ENCODE measurements at regions not wholly inside any gene's neighbourhood (a gene's known extent, or its start where the extent isn't known, plus 50 kb on each side); places are given as distances from the start of the nearest gene placed in this dataset.

DNA sequence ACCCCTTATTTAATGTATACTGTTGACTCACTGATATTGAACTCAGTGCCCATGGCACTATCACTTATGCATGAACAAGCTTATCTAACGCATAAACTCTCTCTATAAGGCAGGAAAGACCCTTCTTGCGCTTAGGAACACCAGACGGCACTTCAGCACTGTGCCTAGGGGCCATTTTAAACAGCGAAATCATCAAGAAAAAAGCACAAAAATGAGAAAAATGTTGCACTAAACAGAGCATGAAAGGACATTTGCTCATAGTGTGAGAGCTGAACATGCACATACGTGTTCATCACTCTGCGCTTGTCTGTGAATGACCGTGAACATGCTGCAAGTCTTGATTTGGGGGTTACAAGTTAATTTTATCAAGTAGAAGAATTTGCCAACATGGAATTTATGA is 109.6 kb downstream of the WDR11 start:
- Histone ChIP-seq H3K27ac (no peak overlapping the region), H3K79me2 (no peaks in the 10 kb centered on the region), H3K27me3 (ENCODE audit: control insufficient read depth, insufficient read depth, low read length) (no peaks in the 10 kb centered on the region), H2AFZ (no peak overlapping the region), H3K4me3 (ENCODE audit: low read depth, low read length) (no peak overlapping the region), H3K4me1 (no peaks in the 10 kb centered on the region), H3K36me3 (ENCODE audit: control insufficient read depth, insufficient read depth, low read length) (no peaks in the 10 kb centered on the region), H3K9ac (no peak overlapping the region), H3K4me2 (ENCODE audit: low read length) (no peak overlapping the region), H3K9me3 (ENCODE audit: control insufficient read depth, low read length) (no peaks in the 10 kb centered on the region)
- TF ChIP-seq, protein P1, sequence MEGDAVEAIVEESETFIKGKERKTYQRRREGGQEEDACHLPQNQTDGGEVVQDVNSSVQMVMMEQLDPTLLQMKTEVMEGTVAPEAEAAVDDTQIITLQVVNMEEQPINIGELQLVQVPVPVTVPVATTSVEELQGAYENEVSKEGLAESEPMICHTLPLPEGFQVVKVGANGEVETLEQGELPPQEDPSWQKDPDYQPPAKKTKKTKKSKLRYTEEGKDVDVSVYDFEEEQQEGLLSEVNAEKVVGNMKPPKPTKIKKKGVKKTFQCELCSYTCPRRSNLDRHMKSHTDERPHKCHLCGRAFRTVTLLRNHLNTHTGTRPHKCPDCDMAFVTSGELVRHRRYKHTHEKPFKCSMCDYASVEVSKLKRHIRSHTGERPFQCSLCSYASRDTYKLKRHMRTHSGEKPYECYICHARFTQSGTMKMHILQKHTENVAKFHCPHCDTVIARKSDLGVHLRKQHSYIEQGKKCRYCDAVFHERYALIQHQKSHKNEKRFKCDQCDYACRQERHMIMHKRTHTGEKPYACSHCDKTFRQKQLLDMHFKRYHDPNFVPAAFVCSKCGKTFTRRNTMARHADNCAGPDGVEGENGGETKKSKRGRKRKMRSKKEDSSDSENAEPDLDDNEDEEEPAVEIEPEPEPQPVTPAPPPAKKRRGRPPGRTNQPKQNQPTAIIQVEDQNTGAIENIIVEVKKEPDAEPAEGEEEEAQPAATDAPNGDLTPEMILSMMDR (IDR thresholded peaks at IDR 0.05) = no peak

DNA sequence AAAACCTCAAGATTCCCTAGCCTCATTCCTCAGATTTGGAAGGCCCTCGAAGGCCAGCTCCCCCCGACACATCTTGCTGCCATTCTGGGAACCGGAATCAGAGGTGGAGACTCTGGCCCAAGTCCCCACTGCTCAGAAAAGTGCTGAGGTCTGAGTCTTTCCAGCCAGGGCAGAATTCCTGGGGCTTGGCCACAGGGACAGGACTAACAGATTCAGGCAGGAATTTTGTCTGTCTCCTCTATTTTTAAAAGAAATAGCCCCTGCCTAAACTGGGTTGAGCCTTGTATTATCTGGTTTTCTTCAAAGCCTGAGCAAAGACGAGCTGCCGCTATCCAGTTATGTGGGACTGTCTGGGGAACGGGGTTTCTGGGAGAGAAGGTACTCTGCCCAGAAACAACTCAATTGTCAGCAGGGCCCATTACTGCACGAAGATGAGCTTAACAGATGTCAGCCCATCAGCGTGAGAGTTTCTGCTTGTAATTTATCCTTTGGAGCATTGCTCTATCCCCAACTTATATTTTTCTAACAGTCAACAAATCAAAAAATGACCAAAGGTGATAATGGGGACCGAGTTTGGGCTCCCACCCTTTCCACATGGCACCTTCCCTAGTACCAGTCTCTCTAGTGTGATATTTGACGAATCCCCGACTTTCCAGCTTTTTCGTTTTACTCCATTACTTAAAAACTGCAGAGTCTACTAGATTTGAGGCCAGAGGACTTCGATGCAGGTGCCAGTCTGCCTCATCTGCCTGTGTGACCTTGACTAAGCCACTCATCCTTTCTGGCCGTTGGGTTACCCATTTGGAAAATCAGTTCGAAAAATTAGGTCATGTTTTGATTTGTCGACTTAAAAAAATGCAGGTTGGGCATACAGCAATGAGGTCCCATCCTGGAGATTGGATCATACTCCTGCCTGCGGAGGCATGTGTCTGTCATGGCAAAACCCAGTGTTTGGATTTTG is 110.9 kb downstream of the WDR11 start:
- H3K9ac ChIP-seq = no peak overlapping the region
- no peak overlapping the region for H3K4me2 ChIP-seq (ENCODE audit: low read length)
- no peaks in the 10 kb centered on the region for H3K36me3 ChIP-seq (ENCODE audit: control insufficient read depth, insufficient read depth, low read length)
- no peaks in the 10 kb centered on the region for H3K4me1 ChIP-seq
- no peak overlapping the region for H3K27ac ChIP-seq
- no peak overlapping the region for H3K4me3 ChIP-seq (ENCODE audit: low read depth, low read length)
- TF ChIP-seq, protein P1 (IDR thresholded peaks at IDR 0.05) = no peak
- no peaks in the 10 kb centered on the region for H3K27me3 ChIP-seq (ENCODE audit: control insufficient read depth, insufficient read depth, low read length)
- H3K79me2 ChIP-seq = no peaks in the 10 kb centered on the region
- no peaks in the 10 kb centered on the region for H3K9me3 ChIP-seq (ENCODE audit: control insufficient read depth, low read length)
- H2AFZ ChIP-seq = no peak overlapping the region

DNA sequence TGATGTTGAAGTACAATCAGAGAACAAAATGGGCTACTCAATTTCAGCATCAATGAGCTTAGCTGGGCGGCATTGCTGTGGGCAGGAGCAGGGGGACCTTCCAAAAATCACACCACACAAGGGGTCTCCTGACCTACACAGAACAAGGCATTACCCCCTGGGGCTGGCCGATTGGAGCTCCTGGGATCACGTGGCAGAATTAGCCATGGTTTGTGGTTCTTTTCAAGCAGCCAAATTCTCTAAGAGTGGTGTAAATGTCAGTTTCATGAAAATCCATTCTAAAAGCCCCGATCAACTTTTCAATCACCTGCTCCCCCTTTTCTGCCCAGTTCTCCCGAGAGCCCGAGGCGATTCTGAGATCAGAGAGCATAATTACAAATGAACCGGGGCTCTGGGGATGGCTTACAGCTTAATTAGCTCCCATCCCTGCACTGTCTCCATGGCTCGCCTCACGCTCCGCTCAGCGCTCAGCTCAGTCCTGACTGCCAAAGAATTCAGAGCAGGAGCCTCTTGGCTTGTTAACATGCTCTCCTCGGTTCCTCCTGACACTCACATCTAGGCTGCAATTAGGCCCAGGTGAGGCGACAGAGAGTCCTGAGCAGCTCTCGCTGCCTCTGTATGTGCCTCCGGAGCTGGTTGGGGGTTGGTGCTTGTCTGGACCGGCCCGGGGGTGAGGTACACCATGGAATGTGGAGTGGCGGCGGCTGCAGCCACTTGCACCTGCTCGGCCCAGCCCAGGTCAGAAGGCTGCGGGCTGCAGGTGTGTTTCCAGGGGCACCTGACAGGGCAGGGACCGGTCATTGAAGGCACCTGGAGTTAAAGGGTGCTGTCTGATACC is 111.8 kb downstream of the WDR11 start:
- H3K4me1 ChIP-seq = no peaks in the 10 kb centered on the region
- H3K4me3 ChIP-seq (ENCODE audit: low read depth, low read length) = no peak overlapping the region
- H3K9ac ChIP-seq = no peak overlapping the region
- H3K9me3 ChIP-seq (ENCODE audit: control insufficient read depth, low read length) = no peaks in the 10 kb centered on the region
- H3K79me2 ChIP-seq = no peaks in the 10 kb centered on the region
- TF ChIP-seq, protein P1 (IDR thresholded peaks at IDR 0.05) = no peak
- no peaks in the 10 kb centered on the region for H3K36me3 ChIP-seq (ENCODE audit: control insufficient read depth, insufficient read depth, low read length)
- H3K4me2 ChIP-seq (ENCODE audit: low read length) = no peak overlapping the region
- H3K27me3 ChIP-seq (ENCODE audit: control insufficient read depth, insufficient read depth, low read length) = no peaks in the 10 kb centered on the region
- H3K27ac ChIP-seq = no peak overlapping the region
- H2AFZ ChIP-seq = no peak overlapping the region

DNA sequence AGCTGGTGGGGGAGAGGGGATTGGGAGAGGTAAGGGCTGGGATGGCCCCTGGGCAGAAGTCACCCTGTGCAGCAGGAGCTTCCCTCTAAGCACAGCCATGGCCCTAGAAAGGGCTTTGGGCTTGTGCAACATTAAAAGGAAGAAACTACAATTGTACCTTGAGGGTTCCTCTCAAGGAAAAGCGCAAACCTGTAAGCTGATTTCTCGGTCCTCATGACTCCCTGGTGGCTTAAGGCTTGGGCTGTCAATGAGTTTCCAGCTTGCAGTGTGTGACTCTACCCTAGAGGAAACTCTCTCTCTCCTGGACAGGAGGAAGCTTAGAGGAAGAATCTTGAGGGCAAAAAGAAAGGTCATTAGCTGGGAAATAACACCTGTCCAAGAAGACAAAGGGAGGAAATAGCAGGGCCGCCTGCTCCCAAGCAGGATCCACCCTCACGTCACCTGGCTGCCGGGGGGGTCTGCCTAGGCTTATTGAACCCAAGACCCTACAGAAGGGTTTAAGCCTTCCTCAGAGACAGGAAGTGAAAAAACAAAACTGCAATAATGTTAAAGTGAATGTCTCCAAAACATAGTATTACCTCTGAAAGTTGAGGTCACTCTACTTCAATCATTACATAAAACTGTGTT is 112.5 kb downstream of the WDR11 start:
- H3K9ac ChIP-seq = no peak overlapping the region

More for the DNA sequence above, 112.5 kb downstream of the WDR11 start:
- Histone ChIP-seq H3K4me2 (ENCODE audit: low read length) (no peak overlapping the region), H3K36me3 (ENCODE audit: control insufficient read depth, insufficient read depth, low read length) (no peaks in the 10 kb centered on the region), H3K27ac (no peak overlapping the region), H3K4me1 (no peaks in the 10 kb centered on the region), H3K27me3 (ENCODE audit: control insufficient read depth, insufficient read depth, low read length) (no peaks in the 10 kb centered on the region), H3K79me2 (no peaks in the 10 kb centered on the region), H2AFZ (no peak overlapping the region), H3K9me3 (ENCODE audit: control insufficient read depth, low read length) (no peaks in the 10 kb centered on the region), H3K4me3 (ENCODE audit: low read depth, low read length) (no peak overlapping the region)
- TF ChIP-seq, protein P1 (IDR thresholded peaks at IDR 0.05) = no peak
